ENCODE measurements at regions not wholly inside any gene's neighbourhood (a gene's known extent, or its start where the extent isn't known, plus 50 kb on each side); places are given as distances from the start of the nearest gene placed in this dataset.

GRCh38 chr15:47997195-47998080 is 123.4 kb upstream of the SLC24A5 start:
- no peak for DNase-seq (ENCODE audit: low spot score)

GRCh38 chr15:47998619-47999019 is 122.2 kb upstream of the SLC24A5 start:
- no peak for DNase-seq (ENCODE audit: low spot score)

GRCh38 chr15:48001393-48002039 is 119.3 kb upstream of the SLC24A5 start:
- DNase-seq (ENCODE audit: low spot score) = no peak

- DNase-seq (ENCODE audit: low spot score) = no peak
Measured at GRCh38 chr15:48002767-48003166, 118.0 kb upstream of the SLC24A5 start.

GRCh38 chr15:48003441-48003840 is 117.3 kb upstream of the SLC24A5 start:
- no peak for DNase-seq (ENCODE audit: low spot score)

GRCh38 chr15:48005077-48005476 is 115.7 kb upstream of the SLC24A5 start:
- DNase-seq (ENCODE audit: low spot score) = no peak

- DNase-seq (ENCODE audit: low spot score) = no peak
Measured at GRCh38 chr15:48006031-48006511, 114.7 kb upstream of the SLC24A5 start.

GRCh38 chr15:48010316-48010715 is 110.5 kb upstream of the SLC24A5 start:
- no peak for DNase-seq (ENCODE audit: low spot score)

GRCh38 chr15:48012191-48012590 is 108.6 kb upstream of the SLC24A5 start:
- no peak for DNase-seq (ENCODE audit: low spot score)

- no peak for DNase-seq (ENCODE audit: low spot score)
Measured at GRCh38 chr15:48016865-48017264, 103.9 kb upstream of the SLC24A5 start.

- DNase-seq (ENCODE audit: low spot score) = no peak
Measured at GRCh38 chr15:48017747-48018146, 103.0 kb upstream of the SLC24A5 start.

- no peak for DNase-seq (ENCODE audit: low spot score)
Measured at GRCh38 chr15:48020166-48020565, 100.6 kb upstream of the SLC24A5 start.

- DNase-seq (ENCODE audit: low spot score) = no peak
Measured at GRCh38 chr15:48021336-48022086, 99.3 kb upstream of the SLC24A5 start.

- DNase-seq (ENCODE audit: low spot score) = no peak
Measured at GRCh38 chr15:48025118-48025517, 95.7 kb upstream of the SLC24A5 start.

GRCh38 chr15:48028712-48029111 is 92.1 kb upstream of the SLC24A5 start:
- no peak for DNase-seq (ENCODE audit: low spot score)

GRCh38 chr15:48029642-48030041 is 91.1 kb upstream of the SLC24A5 start:
- peak; percentile 56 for DNase-seq (ENCODE audit: low spot score)

- DNase-seq (ENCODE audit: low spot score) = no peak
Measured at GRCh38 chr15:48031466-48031865, 89.3 kb upstream of the SLC24A5 start.

GRCh38 chr15:48031973-48032372 is 88.8 kb upstream of the SLC24A5 start:
- DNase-seq (ENCODE audit: low spot score) = no peak

GRCh38 chr15:48032911-48033310 is 87.9 kb upstream of the SLC24A5 start:
- no peak for DNase-seq (ENCODE audit: low spot score)

GRCh38 chr15:48038221-48038620 is 82.6 kb upstream of the SLC24A5 start:
- no peak for DNase-seq (ENCODE audit: low spot score)

GRCh38 chr15:48040166-48040817 is 80.5 kb upstream of the SLC24A5 start:
- no peak for DNase-seq (ENCODE audit: low spot score)

- DNase-seq (ENCODE audit: low spot score) = no peak
Measured at GRCh38 chr15:48041454-48041853, 79.3 kb upstream of the SLC24A5 start.
